NCI-H2029 treated with DMSO at 0.1 percent for 48 hours (cell line): ENCODE measurements at regions not wholly inside any gene's neighbourhood (a gene's known extent, or its start where the extent isn't known, plus 50 kb on each side); places are given as distances from the start of the nearest gene placed in this dataset.
"Not testable (repeated sequence)": the region's sequence is repeated elsewhere in the genome, so short reads cannot be mapped to it uniquely, and the experiment has no call there.

Source experiments
- DNase-seq: peaks from one replicate; lab custom pipeline; 2025; lab: John Stamatoyannopoulos, UW

GRCh38 chr7:156383526-156383925 is 257.0 kb upstream of the RNF32 start:
- DNase-seq = no peak

GRCh38 chr7:156380261-156380660 is 260.3 kb upstream of the RNF32 start:
- DNase-seq = no peak

- no peak for DNase-seq
These were observed 261.1 kb upstream of the RNF32 start for GRCh38 chr7:156379324-156380070.

- no peak for DNase-seq
These were observed 261.8 kb upstream of the RNF32 start for GRCh38 chr7:156378806-156379205.

- no peak for DNase-seq
These were observed 264.3 kb upstream of the RNF32 start for GRCh38 chr7:156376317-156376716.

GRCh38 chr7:156374335-156374734 is 266.2 kb upstream of the RNF32 start:
- no peak for DNase-seq

GRCh38 chr7:156369929-156370328 is 270.6 kb upstream of the RNF32 start:
- DNase-seq = not testable (repeated sequence)

GRCh38 chr7:156368053-156368843 is 272.3 kb upstream of the RNF32 start:
- no peak for DNase-seq

GRCh38 chr7:156363751-156364150 is 276.8 kb upstream of the RNF32 start:
- no peak for DNase-seq

- no peak for DNase-seq
These were observed 279.7 kb upstream of the RNF32 start for GRCh38 chr7:156360835-156361234.

- DNase-seq = no peak
These were observed 284.0 kb upstream of the RNF32 start for GRCh38 chr7:156356551-156356950.

GRCh38 chr7:156353352-156353751 is 287.2 kb upstream of the RNF32 start:
- DNase-seq = no peak

GRCh38 chr7:156347703-156348248 is 292.8 kb upstream of the RNF32 start:
- not testable (repeated sequence) for DNase-seq

- no peak for DNase-seq
These were observed 293.4 kb upstream of the RNF32 start for GRCh38 chr7:156347132-156347531.

- no peak for DNase-seq
These were observed 296.0 kb upstream of the RNF32 start for GRCh38 chr7:156344595-156344994.

- DNase-seq = no peak
These were observed 305.9 kb upstream of the RNF32 start for GRCh38 chr7:156334636-156335035.

GRCh38 chr7:156327916-156328315 is 312.7 kb upstream of the RNF32 start:
- no peak for DNase-seq

- DNase-seq = no peak
These were observed 313.1 kb upstream of the RNF32 start for GRCh38 chr7:156327474-156327873.

GRCh38 chr7:156324201-156324600 is 316.4 kb upstream of the RNF32 start:
- no peak for DNase-seq

- DNase-seq = not testable (repeated sequence)
These were observed 319.1 kb upstream of the RNF32 start for GRCh38 chr7:156321430-156321829.

- no peak for DNase-seq
These were observed 321.6 kb upstream of the RNF32 start for GRCh38 chr7:156318926-156319325.

- no peak for DNase-seq
These were observed 322.1 kb upstream of the RNF32 start for GRCh38 chr7:156318426-156318825.

- DNase-seq = no peak
These were observed 331.5 kb upstream of the RNF32 start for GRCh38 chr7:156309016-156309620.
